ENCODE measurements at regions not wholly inside any gene's neighbourhood (a gene's known extent, or its start where the extent isn't known, plus 50 kb on each side); places are given as distances from the start of the nearest gene placed in this dataset.

DNA sequence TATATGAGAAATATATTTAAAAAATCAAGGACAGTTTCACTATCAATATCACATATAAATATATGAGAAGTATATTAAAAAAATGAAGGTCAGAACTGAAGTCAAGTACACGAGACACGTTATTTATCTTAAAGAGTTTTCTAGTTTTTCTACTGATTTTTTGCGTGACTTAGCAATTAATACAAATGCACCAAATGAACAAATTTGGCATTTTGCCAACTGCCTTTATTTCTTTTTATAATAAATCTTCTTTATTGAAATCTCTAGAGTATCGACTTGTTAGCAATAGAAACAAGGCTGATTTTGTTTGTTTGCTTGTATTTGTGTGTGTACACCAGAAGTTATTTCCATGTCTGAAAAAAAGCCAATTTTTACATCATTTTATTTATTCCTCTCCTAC lies 1684.7 kb upstream of the RAG2 start (continued):
- TF ChIP-seq, protein P1, sequence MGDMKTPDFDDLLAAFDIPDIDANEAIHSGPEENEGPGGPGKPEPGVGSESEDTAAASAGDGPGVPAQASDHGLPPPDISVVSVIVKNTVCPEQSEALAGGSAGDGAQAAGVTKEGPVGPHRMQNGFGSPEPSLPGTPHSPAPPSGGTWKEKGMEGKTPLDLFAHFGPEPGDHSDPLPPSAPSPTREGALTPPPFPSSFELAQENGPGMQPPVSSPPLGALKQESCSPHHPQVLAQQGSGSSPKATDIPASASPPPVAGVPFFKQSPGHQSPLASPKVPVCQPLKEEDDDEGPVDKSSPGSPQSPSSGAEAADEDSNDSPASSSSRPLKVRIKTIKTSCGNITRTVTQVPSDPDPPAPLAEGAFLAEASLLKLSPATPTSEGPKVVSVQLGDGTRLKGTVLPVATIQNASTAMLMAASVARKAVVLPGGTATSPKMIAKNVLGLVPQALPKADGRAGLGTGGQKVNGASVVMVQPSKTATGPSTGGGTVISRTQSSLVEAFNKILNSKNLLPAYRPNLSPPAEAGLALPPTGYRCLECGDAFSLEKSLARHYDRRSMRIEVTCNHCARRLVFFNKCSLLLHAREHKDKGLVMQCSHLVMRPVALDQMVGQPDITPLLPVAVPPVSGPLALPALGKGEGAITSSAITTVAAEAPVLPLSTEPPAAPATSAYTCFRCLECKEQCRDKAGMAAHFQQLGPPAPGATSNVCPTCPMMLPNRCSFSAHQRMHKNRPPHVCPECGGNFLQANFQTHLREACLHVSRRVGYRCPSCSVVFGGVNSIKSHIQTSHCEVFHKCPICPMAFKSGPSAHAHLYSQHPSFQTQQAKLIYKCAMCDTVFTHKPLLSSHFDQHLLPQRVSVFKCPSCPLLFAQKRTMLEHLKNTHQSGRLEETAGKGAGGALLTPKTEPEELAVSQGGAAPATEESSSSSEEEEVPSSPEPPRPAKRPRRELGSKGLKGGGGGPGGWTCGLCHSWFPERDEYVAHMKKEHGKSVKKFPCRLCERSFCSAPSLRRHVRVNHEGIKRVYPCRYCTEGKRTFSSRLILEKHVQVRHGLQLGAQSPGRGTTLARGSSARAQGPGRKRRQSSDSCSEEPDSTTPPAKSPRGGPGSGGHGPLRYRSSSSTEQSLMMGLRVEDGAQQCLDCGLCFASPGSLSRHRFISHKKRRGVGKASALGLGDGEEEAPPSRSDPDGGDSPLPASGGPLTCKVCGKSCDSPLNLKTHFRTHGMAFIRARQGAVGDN (IDR thresholded peaks at IDR 0.05), result no peak
- no peak for TF ChIP-seq ZZZ3 (IDR thresholded peaks at IDR 0.05; ENCODE audit: control insufficient read depth, insufficient read length, low read depth)
- no peak for TF ChIP-seq EGR1 (IDR thresholded peaks at IDR 0.05; ENCODE audit: borderline replicate concordance in 1 of 2, low read depth in 2 of 2, low read length in 2 of 2)
- no peak for TF ChIP-seq IKZF1 (conservative IDR thresholded peaks at IDR 0.05)
- TF ChIP-seq POLR2AphosphoS5 (IDR thresholded peaks at IDR 0.05; ENCODE audit: low read length), result no peak

DNA sequence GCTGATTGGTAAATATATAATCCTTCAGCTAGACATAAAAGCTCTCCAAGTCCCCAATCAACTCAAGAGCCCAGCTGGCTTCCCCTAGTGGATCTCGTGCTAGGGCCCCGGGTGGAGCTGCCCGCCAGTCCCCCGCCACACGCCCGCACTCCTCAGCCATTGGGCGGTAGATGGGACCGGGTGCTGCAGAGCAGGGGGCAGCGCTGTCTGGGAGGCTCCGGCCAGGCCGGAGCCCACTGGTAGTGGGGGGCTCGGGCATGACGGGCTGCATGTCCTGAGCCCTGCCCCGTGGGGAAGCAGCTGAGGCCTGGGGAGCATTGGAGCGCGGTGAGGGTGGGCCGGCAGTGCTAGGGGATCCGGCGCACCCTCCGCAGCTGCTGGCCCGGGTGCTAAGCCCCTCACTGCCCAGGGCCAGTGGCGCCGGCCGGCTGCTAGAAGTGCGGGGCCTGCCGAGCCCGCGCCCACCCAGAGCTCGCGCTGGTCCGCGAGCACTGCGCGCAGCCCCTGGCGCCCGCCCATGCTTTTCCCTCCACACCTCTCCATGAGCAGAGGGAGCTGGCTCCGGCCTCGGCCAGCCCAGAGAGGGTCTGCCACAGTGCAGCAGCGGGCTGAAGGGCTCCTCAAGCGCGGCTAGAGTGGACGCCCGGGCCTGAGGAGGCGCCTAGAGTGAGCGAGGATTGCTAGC lies 1680.6 kb upstream of the RAG2 start:
- no peaks in the 10 kb centered on the region for H3K4me1 ChIP-seq (ENCODE audit: control insufficient read depth, insufficient read depth, low read length)
- RAD21 ChIA-PET (ENCODE audit: unreplicated experiment), result no interaction called here
- H3K27me3 ChIP-seq (replicated peaks in 1 of 2; ENCODE audit: control insufficient read depth in 2 of 2, insufficient read depth in 2 of 2, low read length in 1 of 2), result no peaks in the 10 kb centered on the region
- POLR2A ChIA-PET, result no interaction called here
- H4K20me1 ChIP-seq (ENCODE audit: control insufficient read depth, insufficient read depth), result no peaks in the 10 kb centered on the region
- FAIRE-seq, result no peak
- WGBS (ENCODE audit: insufficient coverage, insufficient replicate concordance, low lambda C conversion rate, missing lambda C conversion rate), result 52% methylated on average over 20 of the region's 45 CpGs
- H3K9ac ChIP-seq (ENCODE audit: control insufficient read depth, insufficient read depth, low read length), result no peak overlapping the region
- no peaks in the 10 kb centered on the region; the same call in 2 of the 3 replicates for H3K9me3 ChIP-seq (replicated peaks; ENCODE audit: control insufficient read depth, insufficient read depth, low read length)
- SMC1A ChIA-PET (ENCODE audit: uncharacterized antibody, unreplicated experiment), result no interaction called here
- BruUV-seq (replicated peaks), result no TSS peak
- no peaks in the 10 kb centered on the region for H3K36me3 ChIP-seq (ENCODE audit: control insufficient read depth in 2 of 2, insufficient read depth in 2 of 2, low read length in 1 of 2)
- no peak overlapping the region for H3K4me3 ChIP-seq
- ATAC-seq, result no peak
- intact Hi-C loops (cut with micrococcal nuclease; ENCODE audit: unreplicated experiment) (no loop called here), in situ Hi-C loops (cut with MboI) (no loop called here)
- H3K4me2 ChIP-seq (ENCODE audit: control insufficient read depth, insufficient read depth), result no peak overlapping the region
- CTCF ChIA-PET, result no interaction called here
- no peaks in the 10 kb centered on the region for H3K79me2 ChIP-seq (ENCODE audit: control insufficient read depth, insufficient read depth, low read length)
- TF ChIP-seq FOS (IDR thresholded peaks at IDR 0.05; ENCODE audit: borderline replicate concordance, extremely low read depth, insufficient read length), result no peak
- TF ChIP-seq ZSCAN29 (IDR thresholded peaks at IDR 0.05), result no peak
- no peak overlapping the region for H3K27ac ChIP-seq (ENCODE audit: control insufficient read depth, insufficient read depth)
- DNase-seq (ENCODE audit: low read depth, low spot score), result no peak
- no peak overlapping the region for H2AFZ ChIP-seq (ENCODE audit: control insufficient read depth, low read depth, low read length)

All from GM12878 (cell line).